Stimulated activated CD4-positive, alpha-beta T cell treated with anti-CD3 and anti-CD28 coated beads, Interleukin-4, amount 100 ng/mL, for 1 hour (primary cell): ENCODE measurements at regions not wholly inside any gene's neighbourhood (a gene's known extent, or its start where the extent isn't known, plus 50 kb on each side); places are given as distances from the start of the nearest gene placed in this dataset.
"Not testable (repeated sequence)": the region's sequence is repeated elsewhere in the genome, so short reads cannot be mapped to it uniquely, and the experiment has no call there.

Source experiments
- DNase-seq: peaks from one replicate; pipeline ENCODE4 v3.0.0-alpha.2; 2020

- no peak for DNase-seq
Measured at GRCh38 chr15:47037003-47037402, 680.3 kb upstream of the SEMA6D start.

GRCh38 chr15:47039225-47039624 is 678.1 kb upstream of the SEMA6D start:
- no peak for DNase-seq

GRCh38 chr15:47041301-47041700 is 676.0 kb upstream of the SEMA6D start:
- no peak for DNase-seq

GRCh38 chr15:47047981-47048380 is 669.3 kb upstream of the SEMA6D start:
- not testable (repeated sequence) for DNase-seq

- no peak for DNase-seq
Measured at GRCh38 chr15:47066392-47066791, 650.9 kb upstream of the SEMA6D start.

- DNase-seq, result not testable (repeated sequence)
Measured at GRCh38 chr15:47077846-47078245, 639.5 kb upstream of the SEMA6D start.

GRCh38 chr15:47095833-47096232 is 621.5 kb upstream of the SEMA6D start:
- DNase-seq, result no peak

- DNase-seq, result not testable (repeated sequence)
Measured at GRCh38 chr15:47098526-47098925, 618.8 kb upstream of the SEMA6D start.

GRCh38 chr15:47099801-47100200 is 617.5 kb upstream of the SEMA6D start:
- not testable (repeated sequence) for DNase-seq

- not testable (repeated sequence) for DNase-seq
Measured at GRCh38 chr15:47108800-47109199, 608.5 kb upstream of the SEMA6D start.

GRCh38 chr15:47116698-47117097 is 600.6 kb upstream of the SEMA6D start:
- DNase-seq, result no peak

- no peak for DNase-seq
Measured at GRCh38 chr15:47119349-47119748, 598.0 kb upstream of the SEMA6D start.

GRCh38 chr15:47124430-47125102 is 592.7 kb upstream of the SEMA6D start:
- DNase-seq, result no peak

- no peak for DNase-seq
Measured at GRCh38 chr15:47129033-47129432, 588.3 kb upstream of the SEMA6D start.

GRCh38 chr15:47131450-47131849 is 585.9 kb upstream of the SEMA6D start:
- not testable (repeated sequence) for DNase-seq

- DNase-seq, result no peak
Measured at GRCh38 chr15:47135267-47135666, 582.0 kb upstream of the SEMA6D start.

GRCh38 chr15:47136236-47136635 is 581.1 kb upstream of the SEMA6D start:
- no peak for DNase-seq

GRCh38 chr15:47139965-47140364 is 577.3 kb upstream of the SEMA6D start:
- no peak for DNase-seq

GRCh38 chr15:47157827-47158226 is 559.5 kb upstream of the SEMA6D start:
- DNase-seq, result no peak

GRCh38 chr15:47158573-47158972 is 558.7 kb upstream of the SEMA6D start:
- no peak for DNase-seq

GRCh38 chr15:47177177-47177576 is 540.1 kb upstream of the SEMA6D start:
- no peak for DNase-seq

- DNase-seq, result no peak
Measured at GRCh38 chr15:47179988-47180387, 537.3 kb upstream of the SEMA6D start.

- DNase-seq, result no peak
Measured at GRCh38 chr15:47182818-47183217, 534.5 kb upstream of the SEMA6D start.

GRCh38 chr15:47184003-47184907 is 533.0 kb upstream of the SEMA6D start:
- peak; percentile 10 for DNase-seq
